GM18499 (cell line): ENCODE measurements at regions not wholly inside any gene's neighbourhood (a gene's known extent, or its start where the extent isn't known, plus 50 kb on each side); places are given as distances from the start of the nearest gene placed in this dataset.

Source experiments
- ATAC-seq: cut with Tn5 transposase; IDR thresholded peaks from one replicate; pipeline ENCODE4 v1.9.1; 2021; ENCODE audit warnings: moderate number of reproducible peaks; ENCODE audit not compliant: insufficient read depth, unreplicated experiment

DNA sequence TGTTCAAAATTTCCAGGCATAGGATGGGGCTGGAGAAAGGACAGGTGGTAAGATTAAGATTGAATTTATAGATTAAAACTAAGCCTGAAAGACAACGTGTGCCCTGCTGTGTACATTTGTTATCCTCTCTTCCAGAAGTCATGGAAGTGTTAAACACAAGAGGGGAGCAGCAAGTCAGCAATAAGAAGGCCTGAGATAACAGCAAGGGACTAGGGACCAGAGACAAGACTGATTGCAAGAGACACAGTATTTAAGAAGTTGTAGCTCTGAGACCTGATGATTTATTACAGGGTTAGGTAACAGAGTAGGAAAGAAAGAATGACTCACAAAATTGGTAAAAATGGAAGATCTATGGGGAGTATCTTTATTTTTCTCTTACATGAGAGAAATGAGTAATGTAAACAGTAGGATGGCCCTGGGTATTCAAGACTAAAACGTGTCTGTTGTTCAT, 55.7 kb upstream of the COL1A2 start:
- ATAC-seq = no peak

DNA sequence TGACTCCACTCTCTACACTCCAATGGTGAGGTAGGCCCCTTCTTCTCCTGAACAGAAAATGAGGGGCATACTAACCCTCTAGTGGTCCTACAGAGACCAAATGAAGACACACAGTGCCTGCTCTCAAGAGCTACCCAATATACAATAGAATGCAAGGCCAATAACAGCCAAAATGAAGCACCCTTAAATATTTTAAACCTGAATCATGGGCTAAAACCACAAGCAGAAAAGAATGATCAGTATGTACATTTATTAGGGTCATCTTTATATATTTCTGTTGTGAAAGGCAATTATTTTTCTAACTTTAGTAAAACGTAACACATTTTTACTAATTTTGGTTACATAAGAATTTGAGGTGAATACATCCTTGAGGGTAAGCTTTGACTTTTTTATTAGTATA, 49.9 kb upstream of the COL1A2 start:
- ATAC-seq = no peak
